K562 (cell line): ENCODE measurements at regions not wholly inside any gene's neighbourhood (a gene's known extent, or its start where the extent isn't known, plus 50 kb on each side); places are given as distances from the start of the nearest gene placed in this dataset.

Experiments
- ATAC-seq: fragments of 200-7000 bp; cut with Tn5 transposase; 3 replicates; pipeline ENCODE4 v1.9.1; 2020; ENCODE audit warnings: moderate library complexity
- BruUV-seq: library from RNA; stranded (reverse); fragments of 400-500 nt; replicated peaks from 2 replicates; lab custom pipeline; 2021; lab: Mats Ljungman, UMichigan
- CTCF ChIA-PET: fragments of 300-600 bp; formaldehyde crosslinking; extraction: SDS; loops from one replicate; lab custom pipeline; 2021; ENCODE audit warnings: low intra/inter-chr PET ratio; lab: Yijun Ruan, JAX
- POLR2A ChIA-PET: fragments of 300-600, 350-650 bp; sonication (Branson Sonifier 250); formaldehyde crosslinking; extraction: SDS; loops from one replicate; lab custom pipeline; 2021; ENCODE audit warnings: antibody characterized with exemption, inconsistent platforms; lab: Yijun Ruan, JAX
- DNase-seq, 4 experiments: peaks; one replicate each; pipeline versions ENCODE4 v3.0.0 to v3.0.0-alpha.2; 2011 to 2018; ENCODE audit warnings: low spot score in 3 of 4, mixed read lengths in 3 of 4; ENCODE audit errors: extremely low read depth in 1 of 4
- FAIRE-seq: peaks from 2 replicates; lab custom pipeline; 2011; peaks lifted over from hg19 to GRCh38; lab: Jason Lieb, UNC
- H2AFZ ChIP-seq: 2 replicates; pipeline ENCODE4 v1.6.0; 2011; ENCODE audit warnings: low read depth, low read length, control low read depth, inconsistent platforms
- H3K27ac ChIP-seq: fragments of 200-600 bp; 3 replicates; pipeline ENCODE4 v1.8.0; 2011; ENCODE audit warnings: low read depth, mild to moderate bottlenecking, control low read depth, inconsistent platforms, low read length, moderate library complexity, mixed read lengths; ENCODE audit errors: extremely low read depth
- H3K27me3 ChIP-seq, 2 experiments: fragments of 300-600 bp in 1 of 2; 2 replicates in 1 of 2; 3 replicates in 1 of 2; pipeline versions ENCODE4 v1.6.0 to v1.8.0; 2011; ENCODE audit warnings: inconsistent platforms in 2 of 2, low read length in 2 of 2, mild to moderate bottlenecking in 1 of 2, mixed read lengths in 1 of 2, moderate library complexity in 1 of 2; ENCODE audit not compliant: control insufficient read depth in 2 of 2, insufficient read depth in 2 of 2
- H3K36me3 ChIP-seq: fragments of 300-600 bp; 3 replicates; pipeline ENCODE4 v1.8.0; 2011; ENCODE audit warnings: mild to moderate bottlenecking, low read length, inconsistent platforms; ENCODE audit not compliant: control insufficient read depth, insufficient read depth
- H3K4me1 ChIP-seq, 2 experiments: fragments of 200-600 bp in 1 of 2; replicated peaks in 1 of 2; 2 replicates in 1 of 2; 3 replicates in 1 of 2; pipeline versions ENCODE4 v1.5.1 to v1.8.0; 2011; ENCODE audit warnings: inconsistent platforms in 2 of 2, low read length in 2 of 2, mild to moderate bottlenecking in 1 of 2, mixed read lengths in 1 of 2, moderate library complexity in 1 of 2; ENCODE audit not compliant: control insufficient read depth in 2 of 2, insufficient read depth in 2 of 2
- H3K4me2 ChIP-seq: 2 replicates; pipeline ENCODE4 v1.6.1; 2011; ENCODE audit warnings: low read length, control low read depth, inconsistent platforms, mixed read lengths; ENCODE audit not compliant: insufficient read depth
- H3K4me3 ChIP-seq: fragments of 200-600 bp; sonication (generic), shearing (Covaris generic); 2 replicates; pipeline ENCODE4 v1.5.1; 2016; ENCODE audit warnings: control low read depth, inconsistent platforms
- H3K79me2 ChIP-seq: fragments of 200-600 bp; 3 replicates; pipeline ENCODE4 v1.8.0; 2011; ENCODE audit warnings: low read length, inconsistent platforms; ENCODE audit not compliant: control insufficient read depth, insufficient read depth
- H3K9ac ChIP-seq, 2 experiments: 2 replicates each; pipeline versions ENCODE4 v1.6.0 to v1.6.1; 2011; ENCODE audit warnings: low read depth in 2 of 2, low read length in 2 of 2, control low read depth in 1 of 2, inconsistent platforms in 1 of 2, mild to moderate bottlenecking in 1 of 2, mixed read lengths in 1 of 2; ENCODE audit not compliant: insufficient read depth in 1 of 2
- H3K9me1 ChIP-seq: one replicate; pipeline ENCODE4 v1.6.0; 2011; ENCODE audit warnings: inconsistent platforms, mild to moderate bottlenecking, low read length, moderate library complexity; ENCODE audit not compliant: control insufficient read depth, insufficient read depth
- H3K9me3 ChIP-seq: replicated peaks from 2 replicates; pipeline ENCODE4 v1.5.1; 2011; ENCODE audit warnings: low read depth, low read length, inconsistent platforms; ENCODE audit not compliant: control insufficient read depth, insufficient read depth
- H4K20me1 ChIP-seq: replicated peaks from 2 replicates; pipeline ENCODE4 v1.6.1; 2011; ENCODE audit warnings: low read length, inconsistent platforms, mixed read lengths; ENCODE audit not compliant: control insufficient read depth, insufficient read depth
- ATF6 ChIP-seq: sonication (generic); formaldehyde crosslinking; IDR thresholded peaks from 2 replicates; pipeline ENCODE4 v1.4.0; 2020; ENCODE audit warnings: mild to moderate bottlenecking, missing genetic modification reagents
- DDX20 ChIP-seq: fragments of 450-650 bp; IDR thresholded peaks from 2 replicates; pipeline ENCODE4 v1.6.1; 2016; ENCODE audit warnings: missing genetic modification characterization, low read depth, mild to moderate bottlenecking, missing compliant biosample characterization, moderate library complexity
- KHSRP ChIP-seq: fragments of 450-650 bp; IDR thresholded peaks from 2 replicates; pipeline ENCODE4 v1.6.1; 2017
- OTX1 ChIP-seq: fragments of 450-650 bp; formaldehyde crosslinking; IDR thresholded peaks from 2 replicates; pipeline ENCODE4 v1.4.0; 2022; ENCODE audit warnings: mild to moderate bottlenecking
- RCOR1 ChIP-seq, 2 experiments: IDR thresholded peaks; 2 replicates each; pipeline ENCODE4 v1.6.1; 2012; ENCODE audit warnings: low read depth in 2 of 2, low read length in 2 of 2, borderline replicate concordance in 1 of 2, improper control_type of control experiment in 1 of 2
- SAP30 ChIP-seq: fragments of 200-600 bp; sonication (generic); IDR thresholded peaks from 2 replicates; pipeline ENCODE4 v1.6.1; 2012; ENCODE audit warnings: borderline replicate concordance, low read depth, mild to moderate bottlenecking, moderate library complexity, low read length, control low read depth, inconsistent platforms; ENCODE audit not compliant: insufficient read depth, poor library complexity, severe bottlenecking
- ZNF561 ChIP-seq: fragments of 450-650 bp; formaldehyde crosslinking; conservative IDR thresholded peaks from 2 replicates; pipeline ENCODE4 v1.4.0; 2020; ENCODE audit warnings: mild to moderate bottlenecking, moderate library complexity
- WGBS: fragments of 100-300 bp; shearing (Covaris generic); methylation state at CpG from one replicate; pipeline ENCODE4 v1.1.6; 2016; ENCODE audit warnings: low coverage, mixed read lengths; ENCODE audit not compliant: insufficient coverage; ENCODE audit errors: missing lambda C conversion rate; 5-methylcytosine and 5-hydroxymethylcytosine counted together
- in situ Hi-C: fragments of 300-500 bp; cut with MboI; formaldehyde crosslinking; loops from 4 replicates; pipeline ENCODE4 v1.15.0; 2018; ENCODE audit warnings: inconsistent platforms, mixed read lengths
- intact Hi-C: fragments of 100-400 bp; cut with micrococcal nuclease; formaldehyde crosslinking; loops from 2 replicates; pipeline ENCODE4 v1.14.2; 2022

GRCh38 chr4:180333162-180333561, 1910.0 kb upstream of the TENM3 start (continued):
- no peak for TF ChIP-seq DDX20 (tag)

GRCh38 chr4:180335566-180335965, 1907.6 kb upstream of the TENM3 start:
- H3K4me3 ChIP-seq = no peak overlapping the region
- H3K9ac ChIP-seq = no peak overlapping the region
- H3K4me2 ChIP-seq = no peak overlapping the region
- no peak for DNase-seq
- 0% methylated on average over 1 of the region's 1 CpG for WGBS
- FAIRE-seq = no peak
- TF ChIP-seq KHSRP (no peak), SAP30 (no peak), RCOR1 (IDR thresholded peaks at IDR 0.05; ENCODE audit: borderline replicate concordance in 1 of 2, low read depth in 2 of 2, low read length in 2 of 2) (no peak), ZNF561 (no peak), ATF6 (CRISPR knock-in tag) (no peak), OTX1 (CRISPR knock-in tag) (no peak)
- 0 out of 2 replicates have a peak, but pooled peaks cover 1% of the 10 kb centered on the region for H3K9me3 ChIP-seq
- H3K27me3 ChIP-seq = no peaks in the 10 kb centered on the region
- no peaks in the 10 kb centered on the region for H4K20me1 ChIP-seq
- H3K9me1 ChIP-seq = no peaks in the 10 kb centered on the region
- no TSS peak for BruUV-seq
- no peaks in the 10 kb centered on the region for H3K36me3 ChIP-seq
- H3K79me2 ChIP-seq = no peaks in the 10 kb centered on the region
- POLR2A ChIA-PET = no interaction called here
- H3K27ac ChIP-seq = no peak overlapping the region
- H3K4me1 ChIP-seq = no peaks in the 10 kb centered on the region
- no peak for ATAC-seq
- CTCF ChIA-PET = no interaction called here
- in situ Hi-C loops (no loop called here), intact Hi-C loops (no loop called here)
- H2AFZ ChIP-seq = no peak overlapping the region
